DND-41 (cell line): ENCODE measurements at regions not wholly inside any gene's neighbourhood (a gene's known extent, or its start where the extent isn't known, plus 50 kb on each side); places are given as distances from the start of the nearest gene placed in this dataset.

Source experiments
- ATAC-seq: fragments of 200-7000 bp; cut with Tn5 transposase; 3 replicates; pipeline ENCODE4 v1.9.1; 2021; ENCODE audit warnings: low read depth; ENCODE audit not compliant: insufficient read depth
- DNase-seq: peaks from one replicate; pipeline ENCODE4 v3.0.0-alpha.2; 2020
- H2AFZ ChIP-seq: 2 replicates; pipeline ENCODE4 v1.6.0; 2012; ENCODE audit warnings: low read depth, low read length
- H3K27ac ChIP-seq: 2 replicates; pipeline ENCODE4 v1.5.1; 2012; ENCODE audit warnings: low read length, inconsistent platforms
- H3K27me3 ChIP-seq: fragments of 200-600 bp; sonication (generic); 2 replicates; pipeline ENCODE4 v1.6.0; 2012; ENCODE audit warnings: low read length, mild to moderate bottlenecking, inconsistent platforms; ENCODE audit not compliant: insufficient read depth, poor library complexity
- H3K36me3 ChIP-seq: 2 replicates; pipeline ENCODE4 v1.5.1; 2012; ENCODE audit warnings: low read length, inconsistent platforms; ENCODE audit not compliant: insufficient read depth
- H3K4me1 ChIP-seq: 2 replicates; pipeline ENCODE4 v1.5.1; 2012; ENCODE audit warnings: mild to moderate bottlenecking, low read length; ENCODE audit not compliant: insufficient read depth
- H3K4me2 ChIP-seq: 2 replicates; pipeline ENCODE4 v1.6.0; 2012; ENCODE audit warnings: mild to moderate bottlenecking, moderate library complexity, low read length, inconsistent platforms; ENCODE audit not compliant: insufficient read depth
- H3K4me3 ChIP-seq, 2 experiments: fragments of 200-600 bp in 1 of 2; shearing (Covaris generic) in 1 of 2; 2 replicates each; pipeline ENCODE4 v1.5.1; 2012 to 2016; ENCODE audit warnings: inconsistent platforms in 2 of 2, low read length in 2 of 2, mild to moderate bottlenecking in 2 of 2, low read depth in 1 of 2, moderate library complexity in 1 of 2
- H3K79me2 ChIP-seq: 2 replicates; pipeline ENCODE4 v1.6.0; 2012; ENCODE audit warnings: low read length, inconsistent platforms; ENCODE audit not compliant: insufficient read depth
- H3K9ac ChIP-seq: 2 replicates; pipeline ENCODE4 v1.6.0; 2012; ENCODE audit warnings: low read depth, mild to moderate bottlenecking, inconsistent platforms, low read length, moderate library complexity
- H3K9me3 ChIP-seq: 2 replicates; pipeline ENCODE4 v1.5.1; 2012; ENCODE audit warnings: low read length, moderate library complexity, mild to moderate bottlenecking, inconsistent platforms; ENCODE audit not compliant: insufficient read depth, severe bottlenecking
- H4K20me1 ChIP-seq: 2 replicates; pipeline ENCODE4 v1.6.0; 2012; ENCODE audit warnings: low read length; ENCODE audit not compliant: insufficient read depth
- EZH2 ChIP-seq: IDR thresholded peaks from 3 replicates; pipeline ENCODE4 v1.6.1; 2012; ENCODE audit warnings: borderline replicate concordance, low read depth, mild to moderate bottlenecking, moderate library complexity, low read length, inconsistent platforms; ENCODE audit not compliant: severe bottlenecking
- TF ChIP-seq, protein P1 (sequence below): IDR thresholded peaks from 2 replicates; pipeline ENCODE4 v1.5.1; 2012; ENCODE audit warnings: borderline replicate concordance, low read length, moderate library complexity, mild to moderate bottlenecking; ENCODE audit not compliant: poor library complexity, severe bottlenecking; ENCODE audit errors: extremely low read depth

DNA sequence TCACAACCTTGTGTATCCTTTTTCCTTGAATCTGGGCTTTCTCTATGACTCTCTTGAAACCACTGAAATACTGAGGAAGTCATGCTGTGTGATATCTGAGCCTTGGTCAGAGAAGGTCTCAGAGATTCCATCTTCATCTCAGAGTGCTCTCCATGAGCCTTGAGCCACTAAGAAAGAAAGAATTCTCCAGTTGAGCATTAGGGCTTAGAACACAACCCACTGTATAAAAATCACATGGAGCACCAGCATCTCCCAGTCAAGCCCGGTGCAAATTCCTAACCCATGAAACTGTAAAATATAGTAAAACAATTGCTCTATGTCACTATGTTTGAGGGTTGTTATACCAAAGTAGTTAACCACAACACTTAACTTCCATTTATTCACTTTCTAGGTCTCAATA is 181.4 kb downstream of the MOXD1 start:
- no peaks in the 10 kb centered on the region for H4K20me1 ChIP-seq
- peaks cover 3% of the 10 kb centered on the region for H3K27me3 ChIP-seq
- H2AFZ ChIP-seq: no peak overlapping the region
- H3K79me2 ChIP-seq: no peaks in the 10 kb centered on the region
- DNase-seq: no peak
- no peak overlapping the region for H3K9ac ChIP-seq
- no peak for ATAC-seq
- no peak overlapping the region for H3K4me2 ChIP-seq
- H3K27ac ChIP-seq: no peak overlapping the region
- TF ChIP-seq, protein P1, sequence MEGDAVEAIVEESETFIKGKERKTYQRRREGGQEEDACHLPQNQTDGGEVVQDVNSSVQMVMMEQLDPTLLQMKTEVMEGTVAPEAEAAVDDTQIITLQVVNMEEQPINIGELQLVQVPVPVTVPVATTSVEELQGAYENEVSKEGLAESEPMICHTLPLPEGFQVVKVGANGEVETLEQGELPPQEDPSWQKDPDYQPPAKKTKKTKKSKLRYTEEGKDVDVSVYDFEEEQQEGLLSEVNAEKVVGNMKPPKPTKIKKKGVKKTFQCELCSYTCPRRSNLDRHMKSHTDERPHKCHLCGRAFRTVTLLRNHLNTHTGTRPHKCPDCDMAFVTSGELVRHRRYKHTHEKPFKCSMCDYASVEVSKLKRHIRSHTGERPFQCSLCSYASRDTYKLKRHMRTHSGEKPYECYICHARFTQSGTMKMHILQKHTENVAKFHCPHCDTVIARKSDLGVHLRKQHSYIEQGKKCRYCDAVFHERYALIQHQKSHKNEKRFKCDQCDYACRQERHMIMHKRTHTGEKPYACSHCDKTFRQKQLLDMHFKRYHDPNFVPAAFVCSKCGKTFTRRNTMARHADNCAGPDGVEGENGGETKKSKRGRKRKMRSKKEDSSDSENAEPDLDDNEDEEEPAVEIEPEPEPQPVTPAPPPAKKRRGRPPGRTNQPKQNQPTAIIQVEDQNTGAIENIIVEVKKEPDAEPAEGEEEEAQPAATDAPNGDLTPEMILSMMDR: no peak
- no peak for TF ChIP-seq EZH2
- no peak overlapping the region for H3K4me3 ChIP-seq
- H3K4me1 ChIP-seq: no peaks in the 10 kb centered on the region
- no peaks in the 10 kb centered on the region for H3K9me3 ChIP-seq
- H3K36me3 ChIP-seq: no peaks in the 10 kb centered on the region

DNA sequence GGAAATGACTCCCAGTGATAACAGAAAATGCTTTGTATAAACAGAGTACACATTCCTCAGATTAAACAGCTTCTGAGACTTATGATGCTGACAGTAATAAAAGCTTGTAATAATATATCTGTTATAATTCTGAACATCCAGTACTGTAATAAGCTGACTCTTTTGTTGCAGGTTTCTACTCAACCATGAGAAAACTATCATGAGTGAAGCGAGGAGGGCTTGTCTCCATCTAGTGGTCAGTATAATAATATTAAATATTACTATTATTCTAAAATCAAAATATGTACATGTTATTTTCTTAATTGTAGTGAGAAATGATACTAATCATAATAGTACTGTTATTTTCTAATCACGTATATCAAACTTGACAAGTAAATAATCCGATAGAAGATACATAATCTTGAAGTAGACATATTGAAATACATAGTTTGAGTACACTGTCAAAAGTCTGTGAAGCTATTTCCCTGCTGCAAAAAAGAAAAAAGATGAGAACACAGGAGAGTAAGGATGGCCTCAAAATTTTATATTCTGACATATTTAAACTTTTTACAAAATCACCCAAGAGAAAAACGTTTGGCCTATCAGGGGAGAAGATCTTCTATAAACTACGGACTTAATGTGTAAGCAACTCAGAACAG is 183.1 kb downstream of the MOXD1 start:
- Histone ChIP-seq H3K27ac (no peak overlapping the region), H3K9ac (no peak overlapping the region), H4K20me1 (no peaks in the 10 kb centered on the region), H3K4me2 (no peak overlapping the region), H3K79me2 (no peaks in the 10 kb centered on the region), H3K36me3 (no peaks in the 10 kb centered on the region), H3K27me3 (peaks cover 6% of the 10 kb centered on the region), H2AFZ (no peak overlapping the region), H3K4me3 (no peak overlapping the region), H3K4me1 (no peaks in the 10 kb centered on the region), H3K9me3 (no peaks in the 10 kb centered on the region)
- DNase-seq (no peak), ATAC-seq (no peak)
- TF ChIP-seq EZH2: no peak

DNA sequence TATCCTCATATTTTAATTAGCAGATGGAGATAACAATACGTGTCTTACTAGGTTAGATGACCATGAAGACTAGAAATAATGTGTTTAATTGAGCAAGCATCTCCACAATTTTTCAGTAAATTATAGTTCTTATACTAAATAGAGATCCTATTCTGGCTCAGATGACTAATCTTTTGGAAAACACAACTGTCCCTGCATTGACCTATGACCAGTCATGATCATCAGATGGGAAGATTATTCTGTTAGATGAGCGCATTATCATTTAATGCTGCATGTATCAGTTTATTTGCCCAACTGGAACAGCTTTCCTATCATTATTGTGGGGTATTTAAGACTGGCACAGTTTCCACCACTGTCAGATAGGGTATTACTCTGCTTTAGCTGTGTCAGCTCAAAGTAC is 185.5 kb downstream of the MOXD1 start:
- peaks cover 6% of the 10 kb centered on the region for H3K27me3 ChIP-seq
- H3K9me3 ChIP-seq: no peaks in the 10 kb centered on the region
- TF ChIP-seq EZH2: no peak
- TF ChIP-seq, protein P1: no peak
- no peak overlapping the region for H3K4me3 ChIP-seq
- no peaks in the 10 kb centered on the region for H3K4me1 ChIP-seq
- H3K4me2 ChIP-seq: no peak overlapping the region
- H4K20me1 ChIP-seq: no peaks in the 10 kb centered on the region
- no peak for DNase-seq
- no peak overlapping the region for H3K9ac ChIP-seq
- H3K27ac ChIP-seq: no peak overlapping the region
- H3K79me2 ChIP-seq: no peaks in the 10 kb centered on the region
- no peak for ATAC-seq
- H2AFZ ChIP-seq: no peak overlapping the region
- no peaks in the 10 kb centered on the region for H3K36me3 ChIP-seq

DNA sequence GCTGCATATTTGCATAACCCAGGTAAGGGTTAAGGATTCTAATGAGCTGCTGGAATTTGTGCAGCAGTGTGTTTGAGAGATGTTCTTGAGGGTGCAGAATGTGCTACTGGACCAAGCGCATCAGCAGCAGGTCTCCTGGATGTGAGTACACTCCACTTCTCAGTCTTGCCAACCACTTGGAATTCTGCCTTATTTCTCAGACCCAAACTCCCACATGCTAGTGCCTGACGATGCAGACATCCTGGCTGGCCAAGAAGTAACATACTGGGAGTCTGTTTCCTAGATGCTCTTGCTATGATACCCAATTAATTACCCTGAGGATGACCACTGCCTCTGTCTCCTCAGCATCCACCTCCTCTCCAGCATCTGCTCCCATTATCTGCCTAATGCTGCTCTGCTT is 186.6 kb downstream of the MOXD1 start:
- Histone ChIP-seq H3K9me3 (no peaks in the 10 kb centered on the region), H3K27me3 (peaks cover 6% of the 10 kb centered on the region), H3K4me2 (no peak overlapping the region), H4K20me1 (no peaks in the 10 kb centered on the region), H3K36me3 (no peaks in the 10 kb centered on the region), H2AFZ (no peak overlapping the region), H3K4me3 (no peak overlapping the region), H3K4me1 (no peaks in the 10 kb centered on the region), H3K79me2 (no peaks in the 10 kb centered on the region), H3K27ac (no peak overlapping the region), H3K9ac (no peak overlapping the region)
- TF ChIP-seq EZH2: no peak
- TF ChIP-seq, protein P1: no peak
- no peak for DNase-seq
- no peak for ATAC-seq
